GM12865 (cell line): ENCODE measurements at regions not wholly inside any gene's neighbourhood (a gene's known extent, or its start where the extent isn't known, plus 50 kb on each side); places are given as distances from the start of the nearest gene placed in this dataset.

Experiments
- DNase-seq: peaks from one replicate; pipeline ENCODE4 v3.0.0; 2010; ENCODE audit warnings: low read depth
- H3K4me3 ChIP-seq: 2 replicates; pipeline ENCODE4 v1.5.1; 2011; ENCODE audit warnings: mild to moderate bottlenecking, low read depth, low read length, control low read depth
- CTCF ChIP-seq: IDR thresholded peaks from 2 replicates; pipeline ENCODE4 v1.5.1; 2011; ENCODE audit warnings: low read length, control low read depth, low read depth, inconsistent platforms; ENCODE audit not compliant: insufficient read depth; ENCODE audit errors: missing control alignments

- no peak for TF ChIP-seq CTCF
- H3K4me3 ChIP-seq, result peak overlapping the region; percentile 67
- peak; percentile 87 for DNase-seq
Measured at GRCh38 chr6:37556881-37557644, 57.4 kb upstream of the CCDC167 start.

- peak overlapping the region; percentile 67 for H3K4me3 ChIP-seq
- peak; percentile 88 for DNase-seq
- no peak for TF ChIP-seq CTCF
Measured at GRCh38 chr6:37555040-37555781, 55.5 kb upstream of the CCDC167 start.

- peak overlapping the region; percentile 67 for H3K4me3 ChIP-seq
- peak; percentile 50 for DNase-seq
- no peak for TF ChIP-seq CTCF
Measured at GRCh38 chr6:37554480-37554819, 54.8 kb upstream of the CCDC167 start.

GRCh38 chr6:37552267-37552666 is 52.6 kb upstream of the CCDC167 start:
- DNase-seq, result no peak
- no peak for TF ChIP-seq CTCF
- no peak overlapping the region for H3K4me3 ChIP-seq

GRCh38 chr6:37551867-37552266 is 52.2 kb upstream of the CCDC167 start:
- DNase-seq, result peak; percentile 53

GRCh38 chr6:37551446-37551845 is 51.8 kb upstream of the CCDC167 start:
- no peak for TF ChIP-seq CTCF
- DNase-seq, result peak; percentile 35
- H3K4me3 ChIP-seq, result no peak overlapping the region

More at GRCh38 chr6:37551867-37552266, 52.2 kb upstream of the CCDC167 start:
- no peak overlapping the region for H3K4me3 ChIP-seq
- no peak for TF ChIP-seq CTCF
